H1 (cell line): ENCODE measurements at regions not wholly inside any gene's neighbourhood (a gene's known extent, or its start where the extent isn't known, plus 50 kb on each side); places are given as distances from the start of the nearest gene placed in this dataset.

ENCODE experiments used
- RNF2 ChIP-seq: fragments of 200-900, 300-1000 bp; sonication (generic); IDR thresholded peaks from 2 replicates; pipeline ENCODE4 v1.7.1; 2016; ENCODE audit warnings: borderline replicate concordance, low read depth, mild to moderate bottlenecking, antibody characterized with exemption, low read length; ENCODE audit not compliant: poor library complexity, severe bottlenecking; ENCODE audit errors: missing control alignments
- TCF12 ChIP-seq: IDR thresholded peaks from 2 replicates; pipeline ENCODE4 v1.6.1; 2011; ENCODE audit warnings: low read depth, mild to moderate bottlenecking, low read length
- TF ChIP-seq, protein P1 (sequence below): fragments of 300-600 bp; sonication (generic); IDR thresholded peaks from 2 replicates; pipeline ENCODE4 v1.7.1; 2012; ENCODE audit warnings: low read length, moderate library complexity, mild to moderate bottlenecking, inconsistent platforms; ENCODE audit not compliant: insufficient replicate concordance

DNA sequence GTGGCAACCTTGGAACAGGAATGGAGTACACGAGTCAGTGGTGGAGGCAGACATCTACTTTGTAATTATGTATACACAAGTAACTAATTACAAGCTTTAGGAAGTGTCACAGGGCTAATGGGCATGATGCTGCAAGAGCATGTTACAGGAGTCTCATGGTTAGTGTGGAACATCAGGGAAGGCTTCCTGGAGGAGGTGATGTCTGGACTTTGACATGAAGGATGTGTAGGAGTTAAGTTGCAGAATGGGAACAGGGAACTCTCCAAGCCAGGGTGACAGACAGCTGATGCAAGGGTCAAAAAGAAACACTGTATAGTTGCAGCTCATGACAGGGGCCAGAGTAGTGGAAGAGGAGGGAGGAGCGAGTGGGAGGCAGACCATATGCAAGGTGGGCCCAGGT, 483.8 kb upstream of the EEF2KMT start (continued):
- TF ChIP-seq, protein P1, sequence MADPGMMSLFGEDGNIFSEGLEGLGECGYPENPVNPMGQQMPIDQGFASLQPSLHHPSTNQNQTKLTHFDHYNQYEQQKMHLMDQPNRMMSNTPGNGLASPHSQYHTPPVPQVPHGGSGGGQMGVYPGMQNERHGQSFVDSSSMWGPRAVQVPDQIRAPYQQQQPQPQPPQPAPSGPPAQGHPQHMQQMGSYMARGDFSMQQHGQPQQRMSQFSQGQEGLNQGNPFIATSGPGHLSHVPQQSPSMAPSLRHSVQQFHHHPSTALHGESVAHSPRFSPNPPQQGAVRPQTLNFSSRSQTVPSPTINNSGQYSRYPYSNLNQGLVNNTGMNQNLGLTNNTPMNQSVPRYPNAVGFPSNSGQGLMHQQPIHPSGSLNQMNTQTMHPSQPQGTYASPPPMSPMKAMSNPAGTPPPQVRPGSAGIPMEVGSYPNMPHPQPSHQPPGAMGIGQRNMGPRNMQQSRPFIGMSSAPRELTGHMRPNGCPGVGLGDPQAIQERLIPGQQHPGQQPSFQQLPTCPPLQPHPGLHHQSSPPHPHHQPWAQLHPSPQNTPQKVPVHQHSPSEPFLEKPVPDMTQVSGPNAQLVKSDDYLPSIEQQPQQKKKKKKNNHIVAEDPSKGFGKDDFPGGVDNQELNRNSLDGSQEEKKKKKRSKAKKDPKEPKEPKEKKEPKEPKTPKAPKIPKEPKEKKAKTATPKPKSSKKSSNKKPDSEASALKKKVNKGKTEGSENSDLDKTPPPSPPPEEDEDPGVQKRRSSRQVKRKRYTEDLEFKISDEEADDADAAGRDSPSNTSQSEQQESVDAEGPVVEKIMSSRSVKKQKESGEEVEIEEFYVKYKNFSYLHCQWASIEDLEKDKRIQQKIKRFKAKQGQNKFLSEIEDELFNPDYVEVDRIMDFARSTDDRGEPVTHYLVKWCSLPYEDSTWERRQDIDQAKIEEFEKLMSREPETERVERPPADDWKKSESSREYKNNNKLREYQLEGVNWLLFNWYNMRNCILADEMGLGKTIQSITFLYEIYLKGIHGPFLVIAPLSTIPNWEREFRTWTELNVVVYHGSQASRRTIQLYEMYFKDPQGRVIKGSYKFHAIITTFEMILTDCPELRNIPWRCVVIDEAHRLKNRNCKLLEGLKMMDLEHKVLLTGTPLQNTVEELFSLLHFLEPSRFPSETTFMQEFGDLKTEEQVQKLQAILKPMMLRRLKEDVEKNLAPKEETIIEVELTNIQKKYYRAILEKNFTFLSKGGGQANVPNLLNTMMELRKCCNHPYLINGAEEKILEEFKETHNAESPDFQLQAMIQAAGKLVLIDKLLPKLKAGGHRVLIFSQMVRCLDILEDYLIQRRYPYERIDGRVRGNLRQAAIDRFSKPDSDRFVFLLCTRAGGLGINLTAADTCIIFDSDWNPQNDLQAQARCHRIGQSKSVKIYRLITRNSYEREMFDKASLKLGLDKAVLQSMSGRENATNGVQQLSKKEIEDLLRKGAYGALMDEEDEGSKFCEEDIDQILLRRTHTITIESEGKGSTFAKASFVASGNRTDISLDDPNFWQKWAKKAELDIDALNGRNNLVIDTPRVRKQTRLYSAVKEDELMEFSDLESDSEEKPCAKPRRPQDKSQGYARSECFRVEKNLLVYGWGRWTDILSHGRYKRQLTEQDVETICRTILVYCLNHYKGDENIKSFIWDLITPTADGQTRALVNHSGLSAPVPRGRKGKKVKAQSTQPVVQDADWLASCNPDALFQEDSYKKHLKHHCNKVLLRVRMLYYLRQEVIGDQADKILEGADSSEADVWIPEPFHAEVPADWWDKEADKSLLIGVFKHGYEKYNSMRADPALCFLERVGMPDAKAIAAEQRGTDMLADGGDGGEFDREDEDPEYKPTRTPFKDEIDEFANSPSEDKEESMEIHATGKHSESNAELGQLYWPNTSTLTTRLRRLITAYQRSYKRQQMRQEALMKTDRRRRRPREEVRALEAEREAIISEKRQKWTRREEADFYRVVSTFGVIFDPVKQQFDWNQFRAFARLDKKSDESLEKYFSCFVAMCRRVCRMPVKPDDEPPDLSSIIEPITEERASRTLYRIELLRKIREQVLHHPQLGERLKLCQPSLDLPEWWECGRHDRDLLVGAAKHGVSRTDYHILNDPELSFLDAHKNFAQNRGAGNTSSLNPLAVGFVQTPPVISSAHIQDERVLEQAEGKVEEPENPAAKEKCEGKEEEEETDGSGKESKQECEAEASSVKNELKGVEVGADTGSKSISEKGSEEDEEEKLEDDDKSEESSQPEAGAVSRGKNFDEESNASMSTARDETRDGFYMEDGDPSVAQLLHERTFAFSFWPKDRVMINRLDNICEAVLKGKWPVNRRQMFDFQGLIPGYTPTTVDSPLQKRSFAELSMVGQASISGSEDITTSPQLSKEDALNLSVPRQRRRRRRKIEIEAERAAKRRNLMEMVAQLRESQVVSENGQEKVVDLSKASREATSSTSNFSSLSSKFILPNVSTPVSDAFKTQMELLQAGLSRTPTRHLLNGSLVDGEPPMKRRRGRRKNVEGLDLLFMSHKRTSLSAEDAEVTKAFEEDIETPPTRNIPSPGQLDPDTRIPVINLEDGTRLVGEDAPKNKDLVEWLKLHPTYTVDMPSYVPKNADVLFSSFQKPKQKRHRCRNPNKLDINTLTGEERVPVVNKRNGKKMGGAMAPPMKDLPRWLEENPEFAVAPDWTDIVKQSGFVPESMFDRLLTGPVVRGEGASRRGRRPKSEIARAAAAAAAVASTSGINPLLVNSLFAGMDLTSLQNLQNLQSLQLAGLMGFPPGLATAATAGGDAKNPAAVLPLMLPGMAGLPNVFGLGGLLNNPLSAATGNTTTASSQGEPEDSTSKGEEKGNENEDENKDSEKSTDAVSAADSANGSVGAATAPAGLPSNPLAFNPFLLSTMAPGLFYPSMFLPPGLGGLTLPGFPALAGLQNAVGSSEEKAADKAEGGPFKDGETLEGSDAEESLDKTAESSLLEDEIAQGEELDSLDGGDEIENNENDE, result no peak
- TF ChIP-seq RNF2, result no peak
- no peak for TF ChIP-seq TCF12
- TF ChIP-seq, all 59 proteins: peak for 0
